HCT116 (cell line): ENCODE measurements at regions not wholly inside any gene's neighbourhood (a gene's known extent, or its start where the extent isn't known, plus 50 kb on each side); places are given as distances from the start of the nearest gene placed in this dataset.

ENCODE experiments used
- ATAC-seq: fragments of 200-7000 bp; cut with Tn5 transposase; 2 replicates; pipeline ENCODE4 v1.9.1; 2020; ENCODE audit warnings: mild to moderate bottlenecking, moderate library complexity
- BruUV-seq: library from RNA; stranded (reverse); fragments of 400-500 nt; replicated peaks from 2 replicates; lab custom pipeline; 2021; lab: Mats Ljungman, UMichigan
- CTCF ChIA-PET: fragments of 300-600 bp; sonication (Branson Sonifier 250); formaldehyde crosslinking; loops from one replicate; lab custom pipeline; 2021; ENCODE audit warnings: antibody characterized with exemption; lab: Charles Lee
- POLR2A ChIA-PET: fragments of 300-600, 350-600 bp; sonication (Branson Sonifier 250); formaldehyde crosslinking; loops from one replicate; lab custom pipeline; 2021; ENCODE audit warnings: antibody characterized with exemption; lab: Charles Lee
- RAD21 ChIA-PET, 2 experiments: fragments of 300-600 bp; sonication (Branson Sonifier 250); formaldehyde crosslinking; loops; one replicate each; lab custom pipeline; 2023; ENCODE audit warnings: low total read pairs in 2 of 2; ENCODE audit not compliant: uncharacterized antibody in 2 of 2, unreplicated experiment in 2 of 2, low non-redundant PET in 1 of 2; lab: Charles Lee
- DNase-seq: peaks from one replicate; pipeline ENCODE4 v3.0.0-alpha.2; 2010; ENCODE audit warnings: low read depth, low spot score
- H2AFZ ChIP-seq: fragments of 200-600 bp; shearing (Covaris generic), sonication (generic); 2 replicates; pipeline ENCODE4 v1.6.1; 2017; ENCODE audit warnings: low read depth, mixed run types, mixed read lengths, antibody characterized with exemption, low read length; ENCODE audit not compliant: poor library complexity, severe bottlenecking
- H3K27ac ChIP-seq: 2 replicates; pipeline ENCODE4 v1.5.1; 2012; ENCODE audit warnings: low read depth, low read length
- H3K27me3 ChIP-seq: fragments of 200-600 bp; sonication (generic); 2 replicates; pipeline ENCODE4 v1.6.1; 2016; ENCODE audit warnings: mixed run types, low read length, mixed read lengths; ENCODE audit not compliant: insufficient read depth
- H3K36me3 ChIP-seq, 2 experiments: fragments of 200-500 bp in 1 of 2; fragments of 200-600 bp in 1 of 2; sonication (Bioruptor generic) in 1 of 2; sonication (generic) in 1 of 2; 2 replicates each; pipeline versions ENCODE4 v1.5.1 to v1.6.1; 2014 to 2016; ENCODE audit warnings: low read length in 2 of 2, inconsistent platforms in 1 of 2, mixed read lengths in 1 of 2, mixed run types in 1 of 2; ENCODE audit not compliant: insufficient read depth in 2 of 2, control insufficient read depth in 1 of 2
- H3K4me1 ChIP-seq, 2 experiments: fragments of 200-600 bp in 1 of 2; sonication (generic) in 1 of 2; 2 replicates each; pipeline versions ENCODE4 v1.5.1 to v1.6.1; 2012 to 2017; ENCODE audit warnings: low read length in 2 of 2, inconsistent platforms in 1 of 2, mild to moderate bottlenecking in 1 of 2, mixed read lengths in 1 of 2, mixed run types in 1 of 2, moderate library complexity in 1 of 2; ENCODE audit not compliant: insufficient read depth in 2 of 2, control insufficient read depth in 1 of 2
- H3K4me2 ChIP-seq: fragments of 200-600 bp; sonication (generic); 2 replicates; pipeline ENCODE4 v1.6.1; 2017; ENCODE audit warnings: mixed run types, low read length, mixed read lengths
- H3K4me3 ChIP-seq, 2 experiments: fragments of 200-600 bp in 1 of 2; sonication (generic) in 1 of 2; replicated peaks in 1 of 2; 2 replicates each; pipeline ENCODE4 v1.5.1; 2011 to 2016; ENCODE audit warnings: low read length in 2 of 2, control low read depth in 1 of 2, low read depth in 1 of 2, mild to moderate bottlenecking in 1 of 2, mixed read lengths in 1 of 2, mixed run types in 1 of 2
- H3K79me2 ChIP-seq: fragments of 200-600 bp; sonication (generic); 2 replicates; pipeline ENCODE4 v1.6.1; 2017; ENCODE audit warnings: mild to moderate bottlenecking, mixed run types, low read length, moderate library complexity, mixed read lengths; ENCODE audit not compliant: insufficient read depth
- H3K9ac ChIP-seq: fragments of 200-600 bp; sonication (generic); 2 replicates; pipeline ENCODE4 v1.6.1; 2016; ENCODE audit warnings: low read length, mixed read lengths
- H3K9me2 ChIP-seq: fragments of 200-600 bp; sonication (generic), shearing (Covaris generic); 2 replicates; pipeline ENCODE4 v1.6.1; 2017; ENCODE audit warnings: mixed run types, mild to moderate bottlenecking, moderate library complexity; ENCODE audit not compliant: insufficient read depth
- H3K9me3 ChIP-seq, 2 experiments: fragments of 200-500 bp in 1 of 2; fragments of 200-600 bp in 1 of 2; sonication (Bioruptor generic) in 1 of 2; sonication (generic) in 1 of 2; 2 replicates each; pipeline ENCODE4 v1.6.1; 2014 to 2017; ENCODE audit warnings: low read length in 2 of 2, mixed read lengths in 2 of 2, inconsistent platforms in 1 of 2, low read depth in 1 of 2, mild to moderate bottlenecking in 1 of 2, mixed run types in 1 of 2, moderate library complexity in 1 of 2; ENCODE audit not compliant: control insufficient read depth in 1 of 2, insufficient read depth in 1 of 2
- H4K20me1 ChIP-seq: fragments of 200-600 bp; sonication (generic), shearing (Covaris generic); 2 replicates; pipeline ENCODE4 v1.6.1; 2017; ENCODE audit warnings: mixed run types, mild to moderate bottlenecking, moderate library complexity; ENCODE audit not compliant: insufficient read depth
- CBX3 ChIP-seq: IDR thresholded peaks from 2 replicates; pipeline ENCODE4 v1.6.1; 2012; ENCODE audit warnings: low read depth
- CEBPB ChIP-seq: IDR thresholded peaks from 2 replicates; pipeline ENCODE4 v1.6.1; 2012; ENCODE audit warnings: low read depth
- EGR1 ChIP-seq: IDR thresholded peaks from 2 replicates; pipeline ENCODE4 v1.6.1; 2012; ENCODE audit warnings: low read depth
- EZH2phosphoT487 ChIP-seq: fragments of 200-600 bp; IDR thresholded peaks from 2 replicates; pipeline ENCODE4 v1.6.1; 2018; ENCODE audit warnings: antibody characterized with exemption, borderline replicate concordance
- FOSL1 ChIP-seq: IDR thresholded peaks from 2 replicates; pipeline ENCODE4 v1.6.1; 2012; ENCODE audit warnings: low read depth
- POLR2A ChIP-seq: IDR thresholded peaks from 2 replicates; pipeline ENCODE4 v1.7.0; 2011; ENCODE audit warnings: borderline replicate concordance; ENCODE audit not compliant: insufficient read depth, insufficient read length; ENCODE audit errors: extremely low read depth
- POLR2AphosphoS5 ChIP-seq: IDR thresholded peaks from 2 replicates; pipeline ENCODE4 v1.6.1; 2011; ENCODE audit warnings: mild to moderate bottlenecking, low read depth, low read length, moderate library complexity
- RAD21 ChIP-seq: IDR thresholded peaks from 2 replicates; pipeline ENCODE4 v1.6.1; 2012; ENCODE audit warnings: low read depth, mild to moderate bottlenecking
- REST ChIP-seq: IDR thresholded peaks from 2 replicates; pipeline ENCODE4 v1.6.1; 2012; ENCODE audit warnings: low read depth
- SP1 ChIP-seq: IDR thresholded peaks from 2 replicates; pipeline ENCODE4 v1.6.1; 2012; ENCODE audit warnings: low read depth
- SRF ChIP-seq: IDR thresholded peaks from 2 replicates; pipeline ENCODE4 v1.6.1; 2012; ENCODE audit warnings: low read depth
- TCF7L2 ChIP-seq: IDR thresholded peaks from 2 replicates; pipeline ENCODE4 v1.7.0; 2011; ENCODE audit warnings: borderline replicate concordance, inconsistent platforms; ENCODE audit not compliant: insufficient read depth, insufficient read length; ENCODE audit errors: extremely low read depth
- YY1 ChIP-seq: IDR thresholded peaks from 2 replicates; pipeline ENCODE4 v1.6.1; 2011; ENCODE audit warnings: low read length, low read depth, moderate library complexity, mild to moderate bottlenecking; ENCODE audit not compliant: insufficient replicate concordance; ENCODE audit errors: extremely low read depth
- ZFX ChIP-seq: fragments of 450-650 bp; IDR thresholded peaks from 2 replicates; pipeline ENCODE4 v1.6.1; 2017
- ZNF274 ChIP-seq: fragments of 200-500 bp; sonication (Bioruptor generic); IDR thresholded peaks from 2 replicates; pipeline ENCODE4 v1.6.1; 2014; ENCODE audit warnings: mild to moderate bottlenecking, low read depth, low read length, inconsistent platforms
- intact Hi-C: fragments of 100-400 bp; cut with micrococcal nuclease; formaldehyde crosslinking; loops from 2 replicates; pipeline ENCODE4 v1.10.0; 2022

- intact Hi-C loops, result no loop called here
Observed at GRCh38 chr1:232393444-232394146, 236.3 kb downstream of the SIPA1L2 start.

More at GRCh38 chr1:232393444-232394146, 236.3 kb downstream of the SIPA1L2 start:
- Histone ChIP-seq H3K36me3 (no peaks in the 10 kb centered on the region), H3K4me3 (no peak overlapping the region), H3K4me1 (no peaks in the 10 kb centered on the region), H3K9ac (no peak overlapping the region), H3K9me2 (no peaks in the 10 kb centered on the region), H2AFZ (no peak overlapping the region), H3K9me3 (no peaks in the 10 kb centered on the region), H3K27me3 (no peaks in the 10 kb centered on the region), H3K27ac (no peak overlapping the region), H3K79me2 (no peaks in the 10 kb centered on the region), H3K4me2 (no peak overlapping the region), H4K20me1 (no peaks in the 10 kb centered on the region)
- no TSS peak for BruUV-seq
- ATAC-seq (no peak), DNase-seq (no peak)
- TF ChIP-seq EGR1, result no peak
- TF ChIP-seq SP1, result no peak
- no peak for TF ChIP-seq ZFX
- TF ChIP-seq RAD21, result no peak
- no peak for TF ChIP-seq TCF7L2
- TF ChIP-seq SRF, result no peak
- no peak for TF ChIP-seq ZNF274
- TF ChIP-seq EZH2phosphoT487, result no peak
- TF ChIP-seq YY1, result no peak
- no peak for TF ChIP-seq POLR2AphosphoS5
- no peak for TF ChIP-seq CEBPB
- no peak for TF ChIP-seq CBX3
- TF ChIP-seq REST, result no peak
- no peak for TF ChIP-seq POLR2A
- no peak for TF ChIP-seq FOSL1
- RAD21 ChIA-PET, result no interaction called here
- CTCF ChIA-PET, result no interaction called here
- POLR2A ChIA-PET, result no interaction called here
